H9 (cell line): ENCODE measurements at regions not wholly inside any gene's neighbourhood (a gene's known extent, or its start where the extent isn't known, plus 50 kb on each side); places are given as distances from the start of the nearest gene placed in this dataset.
"Not testable (repeated sequence)": the region's sequence is repeated elsewhere in the genome, so short reads cannot be mapped to it uniquely, and the experiment has no call there.

Source experiments
- DNase-seq: peaks from one replicate; pipeline ENCODE4 v3.0.0-alpha.2; 2017
- H2AFZ ChIP-seq: one replicate; pipeline ENCODE4 v1.6.1; 2013; ENCODE audit warnings: mild to moderate bottlenecking, low read length, control low read depth, moderate library complexity
- H2AK5ac ChIP-seq: 2 replicates; pipeline ENCODE4 v1.6.1; 2013; ENCODE audit warnings: low read length, control low read depth, mixed read lengths; ENCODE audit not compliant: insufficient read length
- H2BK120ac ChIP-seq: one replicate; pipeline ENCODE4 v1.6.1; 2013; ENCODE audit warnings: low read depth, mild to moderate bottlenecking, low read length, control low read depth, inconsistent platforms; ENCODE audit not compliant: poor library complexity, severe bottlenecking
- H2BK12ac ChIP-seq: 2 replicates; pipeline ENCODE4 v1.6.1; 2013; ENCODE audit warnings: low read length, control low read depth, mixed read lengths, low read depth; ENCODE audit not compliant: insufficient read length
- H2BK15ac ChIP-seq: 2 replicates; pipeline ENCODE4 v1.6.1; 2013; ENCODE audit warnings: low read depth, low read length, control low read depth
- H2BK20ac ChIP-seq: one replicate; pipeline ENCODE4 v1.6.1; 2013; ENCODE audit warnings: low read depth, mild to moderate bottlenecking, low read length, control low read depth, inconsistent platforms; ENCODE audit not compliant: poor library complexity, severe bottlenecking
- H2BK5ac ChIP-seq: 2 replicates; pipeline ENCODE4 v1.6.1; 2013; ENCODE audit warnings: low read length, control low read depth, mixed read lengths; ENCODE audit not compliant: insufficient read length
- H3K14ac ChIP-seq: 2 replicates; pipeline ENCODE4 v1.6.1; 2013; ENCODE audit warnings: low read length, control low read depth; ENCODE audit not compliant: insufficient read depth
- H3K18ac ChIP-seq: 2 replicates; pipeline ENCODE4 v1.6.1; 2013; ENCODE audit warnings: low read depth, mild to moderate bottlenecking, mixed read lengths, low read length, control low read depth; ENCODE audit not compliant: insufficient read length
- H3K23ac ChIP-seq: 2 replicates; pipeline ENCODE4 v1.6.1; 2013; ENCODE audit warnings: low read length, control low read depth, mixed read lengths, low read depth; ENCODE audit not compliant: insufficient read length
- H3K23me2 ChIP-seq: 2 replicates; pipeline ENCODE4 v1.6.1; 2013; ENCODE audit warnings: low read depth, mild to moderate bottlenecking, mixed read lengths, low read length, control low read depth; ENCODE audit not compliant: insufficient read length, poor library complexity, severe bottlenecking
- H3K27ac ChIP-seq: 2 replicates; pipeline ENCODE4 v1.5.1; 2013; ENCODE audit warnings: low read length, control low read depth, mixed read lengths, low read depth; ENCODE audit not compliant: insufficient read length
- H3K27me3 ChIP-seq: 2 replicates; pipeline ENCODE4 v1.6.1; 2013; ENCODE audit warnings: low read length, control low read depth, inconsistent platforms; ENCODE audit not compliant: insufficient read depth
- H3K4ac ChIP-seq: 2 replicates; pipeline ENCODE4 v1.6.1; 2013; ENCODE audit warnings: low read depth, mild to moderate bottlenecking, control low read depth, inconsistent platforms, low read length, moderate library complexity
- H3K4me1 ChIP-seq: 2 replicates; pipeline ENCODE4 v1.6.1; 2013; ENCODE audit warnings: low read length, control low read depth, inconsistent platforms; ENCODE audit not compliant: insufficient read depth
- H3K4me2 ChIP-seq: 2 replicates; pipeline ENCODE4 v1.6.1; 2013; ENCODE audit warnings: low read length, control low read depth, mixed read lengths; ENCODE audit not compliant: insufficient read length, insufficient read depth
- H3K56ac ChIP-seq: 2 replicates; pipeline ENCODE4 v1.6.1; 2013; ENCODE audit warnings: low read depth, mild to moderate bottlenecking, mixed read lengths, low read length, control low read depth; ENCODE audit not compliant: insufficient read length
- H3K79me1 ChIP-seq: 2 replicates; pipeline ENCODE4 v1.6.1; 2013; ENCODE audit warnings: low read depth, mild to moderate bottlenecking, moderate library complexity, low read length, control low read depth, inconsistent platforms; ENCODE audit not compliant: insufficient read depth, poor library complexity, severe bottlenecking
- H3K79me2 ChIP-seq: 2 replicates; pipeline ENCODE4 v1.6.1; 2013; ENCODE audit warnings: low read length, control low read depth, inconsistent platforms; ENCODE audit not compliant: insufficient read depth
- H3K9ac ChIP-seq: 2 replicates; pipeline ENCODE4 v1.6.1; 2013; ENCODE audit warnings: low read length, control low read depth, mixed read lengths; ENCODE audit not compliant: insufficient read length; ENCODE audit errors: extremely low read depth
- H3K9me3 ChIP-seq: one replicate; pipeline ENCODE4 v1.6.1; 2013; ENCODE audit warnings: low read depth, low read length, inconsistent platforms; ENCODE audit not compliant: control insufficient read depth
- H3T11ph ChIP-seq: one replicate; pipeline ENCODE4 v1.6.1; 2013; ENCODE audit warnings: mild to moderate bottlenecking, low read length, control low read depth, inconsistent platforms
- H4K20me1 ChIP-seq: one replicate; pipeline ENCODE4 v1.6.1; 2013; ENCODE audit not compliant: control insufficient read depth, insufficient read length, insufficient read depth
- H4K5ac ChIP-seq: 2 replicates; pipeline ENCODE4 v1.6.1; 2013; ENCODE audit warnings: low read depth, mild to moderate bottlenecking, mixed read lengths, low read length, control low read depth; ENCODE audit not compliant: insufficient read length
- H4K8ac ChIP-seq: replicated peaks from 2 replicates; pipeline ENCODE4 v1.6.1; 2013; ENCODE audit warnings: low read length, control low read depth, mixed read lengths, low read depth; ENCODE audit not compliant: insufficient read length
- H4K91ac ChIP-seq: 2 replicates; pipeline ENCODE4 v1.6.1; 2013; ENCODE audit warnings: low read depth, mild to moderate bottlenecking, moderate library complexity, mixed read lengths, low read length, control low read depth; ENCODE audit not compliant: insufficient read length
- H3K27ac Mint-ChIP-seq, 3 experiments: 2 replicates in 2 of 3; 3 replicates in 1 of 3; pipeline ENCODE4 v1.8.0; 2020 to 2021; ENCODE audit warnings: mixed read lengths in 3 of 3, mild to moderate bottlenecking in 1 of 3, moderate library complexity in 1 of 3
- H3K27me3 Mint-ChIP-seq: 2 replicates; pipeline ENCODE4 v1.8.0; 2021; ENCODE audit warnings: low read depth, mild to moderate bottlenecking, moderate library complexity, mixed read lengths
- H3K36me3 Mint-ChIP-seq, 3 experiments: 2 replicates in 2 of 3; 3 replicates in 1 of 3; pipeline ENCODE4 v1.8.0; 2020 to 2021; ENCODE audit warnings: low read depth in 3 of 3, mixed read lengths in 3 of 3; ENCODE audit not compliant: insufficient read depth in 1 of 3
- H3K4me1 Mint-ChIP-seq, 2 experiments: 2 replicates each; pipeline ENCODE4 v1.8.0; 2020; ENCODE audit warnings: mixed read lengths in 2 of 2
- H3K4me3 Mint-ChIP-seq, 2 experiments: 2 replicates in 1 of 2; 3 replicates in 1 of 2; pipeline ENCODE4 v1.8.0; 2020 to 2021; ENCODE audit warnings: mild to moderate bottlenecking in 2 of 2, mixed read lengths in 2 of 2, moderate library complexity in 1 of 2
- H3K9me3 Mint-ChIP-seq, 2 experiments: 2 replicates in 1 of 2; 3 replicates in 1 of 2; pipeline ENCODE4 v1.8.0; 2020; ENCODE audit warnings: mild to moderate bottlenecking in 2 of 2, mixed read lengths in 2 of 2, moderate library complexity in 1 of 2
- WGBS: extraction: QIAGEN DNeasy Blood & Tissue Kit; methylation state at CpG from one replicate; pipeline ENCODE4 v1.1.7; 2013; ENCODE audit warnings: missing lambda C conversion rate, low lambda C conversion rate, mixed read lengths; ENCODE audit not compliant: insufficient read length; ENCODE audit errors: extremely low coverage; 5-methylcytosine and 5-hydroxymethylcytosine counted together

- no CpG with 5 or more reads among the region's 25 CpGs for WGBS
- H3K23ac ChIP-seq, H4K8ac ChIP-seq, H3K4ac ChIP-seq, H2AFZ ChIP-seq, H3K4me1 ChIP-seq, H3K27me3 Mint-ChIP-seq, H2BK5ac ChIP-seq, H3T11ph ChIP-seq, H3K9me3 ChIP-seq, H3K27ac Mint-ChIP-seq, H2BK12ac ChIP-seq, H3K27ac ChIP-seq, H3K4me3 Mint-ChIP-seq, H2BK20ac ChIP-seq, H4K91ac ChIP-seq, H3K23me2 ChIP-seq, H2AK5ac ChIP-seq, H3K79me2 ChIP-seq, H2BK120ac ChIP-seq, H4K20me1 ChIP-seq, H3K36me3 Mint-ChIP-seq, H4K5ac ChIP-seq, H3K18ac ChIP-seq, H3K56ac ChIP-seq, H3K4me2 ChIP-seq, H3K4me1 Mint-ChIP-seq, H2BK15ac ChIP-seq, H3K9ac ChIP-seq, H3K27me3 ChIP-seq, DNase-seq, H3K14ac ChIP-seq, H3K79me1 ChIP-seq: not testable (repeated sequence)
- peaks cover 9 to 11% of the 10 kb centered on the region in 2 experiments for H3K9me3 Mint-ChIP-seq
Observed at GRCh38 chr3:82584415-82584814, 823.0 kb upstream of the GBE1 start.
